ENCODE measurements at regions not wholly inside any gene's neighbourhood (a gene's known extent, or its start where the extent isn't known, plus 50 kb on each side); places are given as distances from the start of the nearest gene placed in this dataset.

DNA sequence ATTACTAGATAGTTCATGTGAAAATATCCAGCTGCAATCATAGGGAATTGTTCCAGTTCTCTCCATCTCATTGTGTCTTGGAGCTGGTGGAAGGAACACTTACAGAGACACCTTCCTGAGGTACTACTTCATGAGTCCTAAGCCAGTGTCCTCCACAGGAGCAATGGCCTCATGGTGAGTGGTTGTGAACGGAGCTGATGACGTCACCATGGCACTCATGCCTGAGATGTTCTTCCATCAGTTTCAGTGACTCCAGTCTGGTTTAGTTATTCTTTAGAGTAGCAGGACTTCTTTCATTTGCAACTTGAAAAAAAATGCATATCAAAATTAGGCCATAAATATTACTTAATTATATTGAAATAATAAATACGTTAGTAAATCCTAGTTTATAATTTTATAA is 418.6 kb downstream of the ZNF521 start:
- Histone ChIP-seq H3K4me1 (ENCODE audit: control insufficient read depth, insufficient read depth, low read length) (peaks cover under 1% of the 10 kb centered on the region), H3K4me3 (ENCODE audit: low read length) (no peak overlapping the region), H3K27ac (ENCODE audit: low read length) (no peak overlapping the region), H3K36me3 (ENCODE audit: control insufficient read depth, insufficient read depth, low read length) (no peaks in the 10 kb centered on the region), H3K27me3 (ENCODE audit: control insufficient read depth, insufficient read depth, low read length) (no peaks in the 10 kb centered on the region), H3K9me3 (ENCODE audit: control insufficient read depth, insufficient read depth, low read length) (no peaks in the 10 kb centered on the region)
- Mint-ChIP-seq H3K27ac (no peak overlapping the region), H3K4me3 (no peak overlapping the region), H3K9me3 (peaks cover 0 to 3% of the 10 kb centered on the region in 2 donors), H3K27me3 (ENCODE audit: low read depth in 2 of 2) (peaks cover 0 to 2% of the 10 kb centered on the region in 2 donors), H3K36me3 (no peaks in the 10 kb centered on the region), H3K4me1 (peaks cover 0 to 2% of the 10 kb centered on the region in 2 donors)
- intact Hi-C loops (cut with micrococcal nuclease), result no loop called here
- DNase-seq (no peak), ATAC-seq (no peak)
- TF ChIP-seq, protein P1, sequence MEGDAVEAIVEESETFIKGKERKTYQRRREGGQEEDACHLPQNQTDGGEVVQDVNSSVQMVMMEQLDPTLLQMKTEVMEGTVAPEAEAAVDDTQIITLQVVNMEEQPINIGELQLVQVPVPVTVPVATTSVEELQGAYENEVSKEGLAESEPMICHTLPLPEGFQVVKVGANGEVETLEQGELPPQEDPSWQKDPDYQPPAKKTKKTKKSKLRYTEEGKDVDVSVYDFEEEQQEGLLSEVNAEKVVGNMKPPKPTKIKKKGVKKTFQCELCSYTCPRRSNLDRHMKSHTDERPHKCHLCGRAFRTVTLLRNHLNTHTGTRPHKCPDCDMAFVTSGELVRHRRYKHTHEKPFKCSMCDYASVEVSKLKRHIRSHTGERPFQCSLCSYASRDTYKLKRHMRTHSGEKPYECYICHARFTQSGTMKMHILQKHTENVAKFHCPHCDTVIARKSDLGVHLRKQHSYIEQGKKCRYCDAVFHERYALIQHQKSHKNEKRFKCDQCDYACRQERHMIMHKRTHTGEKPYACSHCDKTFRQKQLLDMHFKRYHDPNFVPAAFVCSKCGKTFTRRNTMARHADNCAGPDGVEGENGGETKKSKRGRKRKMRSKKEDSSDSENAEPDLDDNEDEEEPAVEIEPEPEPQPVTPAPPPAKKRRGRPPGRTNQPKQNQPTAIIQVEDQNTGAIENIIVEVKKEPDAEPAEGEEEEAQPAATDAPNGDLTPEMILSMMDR (IDR thresholded peaks at IDR 0.05), result no peak
- WGBS (ENCODE audit: insufficient coverage), result 88% methylated on average over 2 of the region's 3 CpGs

DNA sequence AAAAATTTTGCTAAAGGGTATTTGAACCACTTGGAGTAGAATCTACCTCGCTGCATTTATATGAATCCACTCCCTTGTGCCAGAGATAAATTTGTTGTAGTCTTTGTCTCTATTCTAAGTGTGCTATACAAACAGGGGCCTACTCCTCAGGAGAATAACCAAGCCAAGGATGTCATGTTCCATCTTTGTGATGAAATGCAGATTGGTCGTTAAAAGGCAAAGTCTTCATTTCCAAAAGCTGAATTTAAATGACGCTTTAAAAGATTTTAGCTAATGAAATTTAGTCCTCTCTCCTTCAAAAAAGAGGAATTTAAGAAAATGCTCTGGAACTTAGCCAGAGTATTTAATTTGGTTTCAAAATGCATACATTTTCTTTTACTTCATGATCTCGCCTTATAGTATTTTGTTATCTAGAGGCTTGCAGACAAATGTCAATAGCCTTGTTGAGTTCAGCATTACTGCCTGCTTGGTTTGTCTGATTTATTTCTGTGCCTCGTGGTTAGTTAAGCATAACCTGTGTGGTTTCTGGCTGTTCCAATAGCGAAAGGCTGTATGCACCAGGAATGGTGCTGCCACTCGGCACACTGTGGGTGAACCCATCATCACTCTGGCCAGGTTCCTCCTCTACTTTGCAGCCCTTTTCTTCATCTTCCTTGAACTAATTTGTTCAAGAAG is 417.6 kb downstream of the ZNF521 start:
- H3K27ac Mint-ChIP-seq, result no peak overlapping the region
- H3K9me3 Mint-ChIP-seq, result peaks cover 0 to 3% of the 10 kb centered on the region in 2 donors
- Histone ChIP-seq H3K4me1 (ENCODE audit: control insufficient read depth, insufficient read depth, low read length) (no peaks in the 10 kb centered on the region), H3K36me3 (ENCODE audit: control insufficient read depth, insufficient read depth, low read length) (no peaks in the 10 kb centered on the region), H3K9me3 (ENCODE audit: control insufficient read depth, insufficient read depth, low read length) (no peaks in the 10 kb centered on the region), H3K4me3 (ENCODE audit: low read length) (no peak overlapping the region), H3K27ac (ENCODE audit: low read length) (no peak overlapping the region), H3K27me3 (ENCODE audit: control insufficient read depth, insufficient read depth, low read length) (no peaks in the 10 kb centered on the region)
- peaks cover 0 to 2% of the 10 kb centered on the region in 2 donors for H3K27me3 Mint-ChIP-seq (ENCODE audit: low read depth in 2 of 2)
- DNase-seq (no peak), ATAC-seq (no peak)
- no peaks in the 10 kb centered on the region for H3K4me1 Mint-ChIP-seq
- no peaks in the 10 kb centered on the region for H3K36me3 Mint-ChIP-seq
- WGBS (ENCODE audit: insufficient coverage), result 72% methylated on average over 6 of the region's 7 CpGs
- intact Hi-C loops (cut with micrococcal nuclease), result no loop called here
- TF ChIP-seq, protein P1 (IDR thresholded peaks at IDR 0.05), result no peak
- no peak overlapping the region for H3K4me3 Mint-ChIP-seq

DNA sequence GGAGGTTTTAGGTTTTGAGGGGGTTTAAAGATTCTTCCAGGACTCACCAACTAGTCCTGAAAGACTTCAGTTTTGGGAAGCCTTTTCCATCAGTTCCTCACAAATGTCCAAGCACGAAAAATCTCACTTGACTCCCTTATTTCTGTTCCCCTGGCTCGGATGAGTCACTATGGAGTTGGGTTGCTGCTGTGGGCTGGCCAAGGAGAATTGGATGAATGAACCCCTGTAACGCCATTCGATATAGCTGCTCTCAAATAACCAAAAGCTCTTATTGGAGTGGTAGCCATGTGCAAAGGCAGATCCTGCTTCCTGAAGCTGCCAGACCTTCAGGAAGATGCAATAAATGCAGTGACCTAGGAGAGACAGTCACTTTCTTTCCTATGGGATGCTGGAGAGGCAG is 417.0 kb downstream of the ZNF521 start:
- ATAC-seq, result no peak
- intact Hi-C loops (cut with micrococcal nuclease), result no loop called here
- TF ChIP-seq, protein P1 (IDR thresholded peaks at IDR 0.05), result no peak
- no peak overlapping the region for H3K4me3 Mint-ChIP-seq
- peaks cover 0 to 2% of the 10 kb centered on the region in 2 donors for H3K27me3 Mint-ChIP-seq (ENCODE audit: low read depth in 2 of 2)
- no peak for DNase-seq
- H3K4me1 Mint-ChIP-seq, result no peaks in the 10 kb centered on the region
- no peaks in the 10 kb centered on the region for H3K36me3 ChIP-seq (ENCODE audit: control insufficient read depth, insufficient read depth, low read length)
- WGBS (ENCODE audit: insufficient coverage), result 85% methylated on average over 3 of the region's 4 CpGs
- H3K27me3 ChIP-seq (ENCODE audit: control insufficient read depth, insufficient read depth, low read length), result no peaks in the 10 kb centered on the region
- no peak overlapping the region for H3K4me3 ChIP-seq (ENCODE audit: low read length)
- H3K4me1 ChIP-seq (ENCODE audit: control insufficient read depth, insufficient read depth, low read length), result no peaks in the 10 kb centered on the region
- no peak overlapping the region for H3K27ac Mint-ChIP-seq
- H3K9me3 Mint-ChIP-seq, result peaks cover 0 to 3% of the 10 kb centered on the region in 2 donors
- no peaks in the 10 kb centered on the region for H3K36me3 Mint-ChIP-seq
- no peak overlapping the region for H3K27ac ChIP-seq (ENCODE audit: low read length)
- no peaks in the 10 kb centered on the region for H3K9me3 ChIP-seq (ENCODE audit: control insufficient read depth, insufficient read depth, low read length)

DNA sequence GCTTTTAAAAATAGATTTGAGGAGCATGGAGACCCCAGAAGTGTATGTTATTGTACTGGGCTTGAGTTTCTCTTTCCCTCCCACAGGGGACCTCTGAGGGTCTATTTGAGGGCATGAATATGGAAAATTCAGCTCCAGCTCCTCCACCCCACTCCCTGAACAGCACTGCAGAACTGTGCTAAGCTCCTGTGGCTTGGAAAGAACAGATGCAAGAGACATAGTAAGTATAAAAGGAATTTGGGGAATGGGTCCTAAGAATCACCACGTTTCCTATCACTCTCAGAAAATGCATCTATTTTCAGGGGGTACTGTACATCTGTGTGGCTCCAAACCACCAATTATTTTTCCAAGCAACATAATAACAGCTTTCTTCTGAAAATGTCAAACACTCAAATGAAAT is 416.1 kb downstream of the ZNF521 start:
- Histone ChIP-seq H3K36me3 (ENCODE audit: control insufficient read depth, insufficient read depth, low read length) (no peaks in the 10 kb centered on the region), H3K27ac (ENCODE audit: low read length) (no peak overlapping the region), H3K4me3 (ENCODE audit: low read length) (no peak overlapping the region), H3K9me3 (ENCODE audit: control insufficient read depth, insufficient read depth, low read length) (no peaks in the 10 kb centered on the region), H3K27me3 (ENCODE audit: control insufficient read depth, insufficient read depth, low read length) (no peaks in the 10 kb centered on the region), H3K4me1 (ENCODE audit: control insufficient read depth, insufficient read depth, low read length) (no peaks in the 10 kb centered on the region)
- Mint-ChIP-seq H3K36me3 (no peaks in the 10 kb centered on the region), H3K27me3 (ENCODE audit: low read depth in 2 of 2) (no peaks in the 10 kb centered on the region), H3K4me1 (no peaks in the 10 kb centered on the region), H3K9me3 (no peaks in the 10 kb centered on the region), H3K27ac (no peak overlapping the region), H3K4me3 (no peak overlapping the region)
- ATAC-seq (no peak), DNase-seq (no peak)
- intact Hi-C loops (cut with micrococcal nuclease), result no loop called here
- TF ChIP-seq, protein P1 (IDR thresholded peaks at IDR 0.05), result no peak
- WGBS (ENCODE audit: insufficient coverage), result 60% methylated on average over 1 of the region's 1 CpG
